Suprapubic skin (tissue), 3 donors: ENCODE measurements at regions not wholly inside any gene's neighbourhood (a gene's known extent, or its start where the extent isn't known, plus 50 kb on each side); places are given as distances from the start of the nearest gene placed in this dataset.

Experiments
- CTCF ChIP-seq, 2 donors: fragments of 200-600 bp in 1 of 2; fragments of 450-650 bp in 1 of 2; sonication (generic) in 1 of 2; IDR thresholded peaks; one replicate each; pipeline ENCODE4 v1.5.1; 2016 to 2019; ENCODE audit warnings: antibody characterized with exemption in 2 of 2, mild to moderate bottlenecking in 1 of 2, moderate library complexity in 1 of 2
- POLR2AphosphoS5 ChIP-seq, 3 donors: sonication (generic); formaldehyde crosslinking; IDR thresholded peaks; one replicate each; pipeline ENCODE4 v1.6.1; 2017; ENCODE audit warnings: antibody characterized with exemption in 3 of 3

- TF ChIP-seq CTCF (IDR thresholded peaks at IDR 0.05) = no peak
- no peak for TF ChIP-seq POLR2AphosphoS5 (IDR thresholded peaks at IDR 0.05)
Measured at GRCh38 chr12:58576916-58577315, 343.4 kb downstream of the LRIG3 start.
